ENCODE measurements at regions not wholly inside any gene's neighbourhood (a gene's known extent, or its start where the extent isn't known, plus 50 kb on each side); places are given as distances from the start of the nearest gene placed in this dataset.

GRCh38 chr17:33676444-33676843 is 383.3 kb upstream of the ASIC2 start:
- no peak for TF ChIP-seq EZH2 (optimal IDR thresholded peaks at IDR 0.05; ENCODE audit: low read depth, low read length)
- no peak for TF ChIP-seq EZH2phosphoT487 (IDR thresholded peaks at IDR 0.05; ENCODE audit: low read length)
- TF ChIP-seq, protein P1, sequence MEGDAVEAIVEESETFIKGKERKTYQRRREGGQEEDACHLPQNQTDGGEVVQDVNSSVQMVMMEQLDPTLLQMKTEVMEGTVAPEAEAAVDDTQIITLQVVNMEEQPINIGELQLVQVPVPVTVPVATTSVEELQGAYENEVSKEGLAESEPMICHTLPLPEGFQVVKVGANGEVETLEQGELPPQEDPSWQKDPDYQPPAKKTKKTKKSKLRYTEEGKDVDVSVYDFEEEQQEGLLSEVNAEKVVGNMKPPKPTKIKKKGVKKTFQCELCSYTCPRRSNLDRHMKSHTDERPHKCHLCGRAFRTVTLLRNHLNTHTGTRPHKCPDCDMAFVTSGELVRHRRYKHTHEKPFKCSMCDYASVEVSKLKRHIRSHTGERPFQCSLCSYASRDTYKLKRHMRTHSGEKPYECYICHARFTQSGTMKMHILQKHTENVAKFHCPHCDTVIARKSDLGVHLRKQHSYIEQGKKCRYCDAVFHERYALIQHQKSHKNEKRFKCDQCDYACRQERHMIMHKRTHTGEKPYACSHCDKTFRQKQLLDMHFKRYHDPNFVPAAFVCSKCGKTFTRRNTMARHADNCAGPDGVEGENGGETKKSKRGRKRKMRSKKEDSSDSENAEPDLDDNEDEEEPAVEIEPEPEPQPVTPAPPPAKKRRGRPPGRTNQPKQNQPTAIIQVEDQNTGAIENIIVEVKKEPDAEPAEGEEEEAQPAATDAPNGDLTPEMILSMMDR (IDR thresholded peaks at IDR 0.05; ENCODE audit: low read length) = no peak
- no peaks in the 10 kb centered on the region for H3K4me1 ChIP-seq (ENCODE audit: low read length)
- no peaks in the 10 kb centered on the region for H3K79me2 ChIP-seq (ENCODE audit: low read length)
- H2AFZ ChIP-seq (ENCODE audit: low read length) = no peak overlapping the region
- no peaks in the 10 kb centered on the region for H4K20me1 ChIP-seq (ENCODE audit: insufficient read depth, low read length)
- H3K4me3 ChIP-seq (ENCODE audit: low read length) = no peak overlapping the region
- H3K9me2 ChIP-seq (replicated peaks; ENCODE audit: insufficient read depth, low read length) = no peaks in the 10 kb centered on the region
- H3K36me3 ChIP-seq (replicated peaks; ENCODE audit: insufficient read depth, low read length) = no peaks in the 10 kb centered on the region
- no peaks in the 10 kb centered on the region for H3F3A ChIP-seq (ENCODE audit: insufficient read depth, low read length)
- no peak overlapping the region for H3K27ac ChIP-seq (ENCODE audit: low read length)
- H3K9me3 ChIP-seq (replicated peaks; ENCODE audit: insufficient read depth, low read length) = no peaks in the 10 kb centered on the region
- H3K9ac ChIP-seq (ENCODE audit: low read length) = no peak overlapping the region
- H3K27me3 ChIP-seq (replicated peaks; ENCODE audit: insufficient read depth, low read length) = no peaks in the 10 kb centered on the region
- DNase-seq = no peak
- H3K4me2 ChIP-seq (ENCODE audit: low read depth, low read length) = no peak overlapping the region

GRCh38 chr17:33679595-33679994 is 386.5 kb upstream of the ASIC2 start:
- H3K79me2 ChIP-seq (ENCODE audit: low read length) = no peaks in the 10 kb centered on the region
- H3K9me2 ChIP-seq (replicated peaks; ENCODE audit: insufficient read depth, low read length) = no peaks in the 10 kb centered on the region
- H3K36me3 ChIP-seq (replicated peaks; ENCODE audit: insufficient read depth, low read length) = no peaks in the 10 kb centered on the region
- H3K27me3 ChIP-seq (replicated peaks; ENCODE audit: insufficient read depth, low read length) = no peaks in the 10 kb centered on the region
- H2AFZ ChIP-seq (ENCODE audit: low read length) = no peak overlapping the region
- H3K4me1 ChIP-seq (ENCODE audit: low read length) = no peaks in the 10 kb centered on the region
- H3K4me2 ChIP-seq (ENCODE audit: low read depth, low read length) = no peak overlapping the region
- TF ChIP-seq EZH2 (optimal IDR thresholded peaks at IDR 0.05; ENCODE audit: low read depth, low read length) = no peak
- no peak for TF ChIP-seq EZH2phosphoT487 (IDR thresholded peaks at IDR 0.05; ENCODE audit: low read length)
- TF ChIP-seq, protein P1 (IDR thresholded peaks at IDR 0.05; ENCODE audit: low read length) = no peak
- no peak overlapping the region for H3K9ac ChIP-seq (ENCODE audit: low read length)
- no peaks in the 10 kb centered on the region for H4K20me1 ChIP-seq (ENCODE audit: insufficient read depth, low read length)
- DNase-seq = no peak
- no peak overlapping the region for H3K4me3 ChIP-seq (ENCODE audit: low read length)
- H3F3A ChIP-seq (ENCODE audit: insufficient read depth, low read length) = no peaks in the 10 kb centered on the region
- no peaks in the 10 kb centered on the region for H3K9me3 ChIP-seq (replicated peaks; ENCODE audit: insufficient read depth, low read length)
- no peak overlapping the region for H3K27ac ChIP-seq (ENCODE audit: low read length)

DNA sequence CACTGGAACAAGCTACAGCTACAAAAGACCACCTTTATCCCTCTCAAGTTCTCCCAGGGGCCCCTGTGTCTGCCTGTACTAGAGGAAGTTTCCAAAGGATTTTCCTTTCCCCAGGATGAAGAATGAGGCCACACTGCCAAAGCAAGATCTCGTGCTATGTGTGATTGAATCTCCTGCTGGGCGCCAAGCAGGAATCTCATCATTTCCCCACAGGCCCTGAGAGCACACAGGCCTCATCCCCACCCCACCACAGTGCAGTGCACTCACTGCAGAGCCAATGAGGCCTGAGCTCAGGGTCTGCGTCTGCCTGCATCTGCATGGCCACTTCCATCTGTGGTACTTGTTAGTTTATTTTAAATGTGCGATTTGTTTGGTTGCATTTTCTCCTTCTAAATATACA is 387.4 kb upstream of the ASIC2 start:
- H4K20me1 ChIP-seq (ENCODE audit: insufficient read depth, low read length) = no peaks in the 10 kb centered on the region
- H2AFZ ChIP-seq (ENCODE audit: low read length) = no peak overlapping the region
- H3K27me3 ChIP-seq (replicated peaks; ENCODE audit: insufficient read depth, low read length) = no peaks in the 10 kb centered on the region
- H3K79me2 ChIP-seq (ENCODE audit: low read length) = no peaks in the 10 kb centered on the region
- no peak overlapping the region for H3K4me3 ChIP-seq (ENCODE audit: low read length)
- no peaks in the 10 kb centered on the region for H3K36me3 ChIP-seq (replicated peaks; ENCODE audit: insufficient read depth, low read length)
- no peak overlapping the region for H3K4me2 ChIP-seq (ENCODE audit: low read depth, low read length)
- no peak for DNase-seq
- no peak overlapping the region for H3K9ac ChIP-seq (ENCODE audit: low read length)
- no peaks in the 10 kb centered on the region for H3K9me3 ChIP-seq (replicated peaks; ENCODE audit: insufficient read depth, low read length)
- no peak overlapping the region for H3K27ac ChIP-seq (ENCODE audit: low read length)
- H3K9me2 ChIP-seq (replicated peaks; ENCODE audit: insufficient read depth, low read length) = no peaks in the 10 kb centered on the region
- H3F3A ChIP-seq (ENCODE audit: insufficient read depth, low read length) = no peaks in the 10 kb centered on the region
- no peak for TF ChIP-seq EZH2phosphoT487 (IDR thresholded peaks at IDR 0.05; ENCODE audit: low read length)
- TF ChIP-seq, protein P1 (IDR thresholded peaks at IDR 0.05; ENCODE audit: low read length) = no peak
- TF ChIP-seq EZH2 (optimal IDR thresholded peaks at IDR 0.05; ENCODE audit: low read depth, low read length) = no peak
- no peaks in the 10 kb centered on the region for H3K4me1 ChIP-seq (ENCODE audit: low read length)

All from MM.1S (cell line).